Activated CD4-positive, alpha-beta T cell treated with anti-CD3 and anti-CD28 coated beads, Interleukin-2, amount 10 ng/mL, durations not matched to agents 7 days and 5 days (primary cell): ENCODE measurements at regions not wholly inside any gene's neighbourhood (a gene's known extent, or its start where the extent isn't known, plus 50 kb on each side); places are given as distances from the start of the nearest gene placed in this dataset.

Experiments
- CTCF ChIA-PET: fragments of 350-600 bp; sonication (Branson Sonifier 250); formaldehyde crosslinking; loops from one replicate; lab custom pipeline; 2021; ENCODE audit warnings: antibody characterized with exemption; lab: Charles Lee
- POLR2A ChIA-PET: fragments of 350-600 bp; sonication (Branson Sonifier 250); formaldehyde crosslinking; loops from one replicate; lab custom pipeline; 2021; ENCODE audit warnings: antibody characterized with exemption; lab: Charles Lee
- DNase-seq: peaks from one replicate; pipeline ENCODE4 v3.0.0-alpha.2; 2020
- H3K27ac Mint-ChIP-seq: one replicate; pipeline ENCODE4 v1.8.0; 2021; ENCODE audit warnings: mild to moderate bottlenecking, moderate library complexity, mixed read lengths
- H3K27me3 Mint-ChIP-seq: one replicate; pipeline ENCODE4 v1.8.0; 2021; ENCODE audit warnings: mixed read lengths
- H3K36me3 Mint-ChIP-seq: one replicate; pipeline ENCODE4 v1.8.0; 2021; ENCODE audit warnings: low read depth, mixed read lengths
- H3K4me1 Mint-ChIP-seq: one replicate; pipeline ENCODE4 v1.8.0; 2021; ENCODE audit warnings: mixed read lengths
- H3K4me3 Mint-ChIP-seq: one replicate; pipeline ENCODE4 v1.8.0; 2021; ENCODE audit warnings: mild to moderate bottlenecking, moderate library complexity, mixed read lengths
- H3K9me3 Mint-ChIP-seq: one replicate; pipeline ENCODE4 v1.8.0; 2021; ENCODE audit warnings: mixed read lengths

- POLR2A ChIA-PET = no interaction called here
- Mint-ChIP-seq H3K4me1 (peaks cover 17% of the 10 kb centered on the region), H3K27ac (no peak overlapping the region), H3K27me3 (no peaks in the 10 kb centered on the region), H3K9me3 (peaks cover 4% of the 10 kb centered on the region), H3K36me3 (no peaks in the 10 kb centered on the region), H3K4me3 (no peak overlapping the region)
- DNase-seq = no peak
- CTCF ChIA-PET = interaction anchor here (1.1 to 1.2 kb wide), 2 partner anchors 9 to 46 kb away, joined by 3 to 4 read pairs; no protein-coding TSS in a partner anchor
Measured at GRCh38 chrX:39438603-39439602, 637.6 kb downstream of the MID1IP1 start.

- peak overlapping the region; percentile 86 for H3K27ac Mint-ChIP-seq
- POLR2A ChIA-PET = interaction anchor here (0.7 kb wide), 1 partner anchor 12 kb away, joined by 3 read pairs; no protein-coding TSS in a partner anchor
- no peaks in the 10 kb centered on the region for H3K36me3 Mint-ChIP-seq
- H3K9me3 Mint-ChIP-seq = peaks cover 5% of the 10 kb centered on the region
- CTCF ChIA-PET = interaction anchor here (0.6 to 1.6 kb wide), 6 partner anchors 10 to 835 kb away, joined by 3 to 4 read pairs (median 3); no protein-coding TSS in a partner anchor
- no peaks in the 10 kb centered on the region for H3K27me3 Mint-ChIP-seq
- peak overlapping the region; percentile 10 for H3K4me3 Mint-ChIP-seq
- H3K4me1 Mint-ChIP-seq = peaks cover 17% of the 10 kb centered on the region
- peak; percentile 12 for DNase-seq
Measured at GRCh38 chrX:39439906-39440798, 638.9 kb downstream of the MID1IP1 start.

GRCh38 chrX:39440799-39441284, 639.6 kb downstream of the MID1IP1 start:
- CTCF ChIA-PET = interaction anchor here (1.0 to 1.6 kb wide), 2 partner anchors 12 to 25 kb away, joined by 3 to 4 read pairs; no protein-coding TSS in a partner anchor
- POLR2A ChIA-PET = no interaction called here
- no peak for DNase-seq
- peaks cover 5% of the 10 kb centered on the region for H3K9me3 Mint-ChIP-seq
- peaks cover 17% of the 10 kb centered on the region for H3K4me1 Mint-ChIP-seq
- no peaks in the 10 kb centered on the region for H3K36me3 Mint-ChIP-seq
- H3K4me3 Mint-ChIP-seq = no peak overlapping the region
- H3K27me3 Mint-ChIP-seq = no peaks in the 10 kb centered on the region
- H3K27ac Mint-ChIP-seq = peak overlapping the region; percentile 86

- no peak for DNase-seq
- ChIA-PET POLR2A (no interaction called here), CTCF (no interaction called here)
- no peak overlapping the region for H3K4me3 Mint-ChIP-seq
- no peaks in the 10 kb centered on the region for H3K36me3 Mint-ChIP-seq
- H3K4me1 Mint-ChIP-seq = peaks cover 17% of the 10 kb centered on the region
- H3K27me3 Mint-ChIP-seq = no peaks in the 10 kb centered on the region
- no peak overlapping the region for H3K27ac Mint-ChIP-seq
- peaks cover 5% of the 10 kb centered on the region for H3K9me3 Mint-ChIP-seq
Measured at GRCh38 chrX:39442332-39442731, 641.1 kb downstream of the MID1IP1 start.

- H3K27me3 Mint-ChIP-seq = no peaks in the 10 kb centered on the region
- H3K27ac Mint-ChIP-seq = no peak overlapping the region
- H3K4me1 Mint-ChIP-seq = peaks cover 17% of the 10 kb centered on the region
- no peak for DNase-seq
- ChIA-PET POLR2A (no interaction called here), CTCF (interaction anchor here (1.2 kb wide), 1 partner anchor 201 kb away, joined by 3 read pairs; no protein-coding TSS in a partner anchor)
- no peak overlapping the region for H3K4me3 Mint-ChIP-seq
- H3K9me3 Mint-ChIP-seq = peaks cover 2% of the 10 kb centered on the region
- H3K36me3 Mint-ChIP-seq = no peaks in the 10 kb centered on the region
Measured at GRCh38 chrX:39443240-39443639, 642.0 kb downstream of the MID1IP1 start.

- CTCF ChIA-PET = interaction anchor here (1.0 kb wide), 1 partner anchor 251 kb away, joined by 3 read pairs; no protein-coding TSS in a partner anchor
Measured at GRCh38 chrX:39445336-39445735, 644.1 kb downstream of the MID1IP1 start.

GRCh38 chrX:39449352-39449751, 648.1 kb downstream of the MID1IP1 start:
- CTCF ChIA-PET = interaction anchor here (0.7 to 2.0 kb wide), 2 partner anchors 9 to 37 kb away, joined by 3 to 4 read pairs; no protein-coding TSS in a partner anchor
- H3K36me3 Mint-ChIP-seq = no peaks in the 10 kb centered on the region
- POLR2A ChIA-PET = no interaction called here
- no peaks in the 10 kb centered on the region for H3K27me3 Mint-ChIP-seq
- peaks cover 9% of the 10 kb centered on the region for H3K4me1 Mint-ChIP-seq
- no peaks in the 10 kb centered on the region for H3K9me3 Mint-ChIP-seq
- H3K27ac Mint-ChIP-seq = no peak overlapping the region
- H3K4me3 Mint-ChIP-seq = no peak overlapping the region
- DNase-seq = no peak

More at GRCh38 chrX:39445336-39445735, 644.1 kb downstream of the MID1IP1 start:
- Mint-ChIP-seq H3K27ac (no peak overlapping the region), H3K4me1 (peaks cover 16% of the 10 kb centered on the region), H3K27me3 (no peaks in the 10 kb centered on the region), H3K9me3 (peaks cover 2% of the 10 kb centered on the region), H3K4me3 (no peak overlapping the region), H3K36me3 (no peaks in the 10 kb centered on the region)
- POLR2A ChIA-PET = no interaction called here
- DNase-seq = peak; percentile 27

GRCh38 chrX:39450234-39450977, 647.4 kb downstream of the BCOR start:
- Mint-ChIP-seq H3K4me3 (no peak overlapping the region), H3K9me3 (no peaks in the 10 kb centered on the region), H3K27ac (no peak overlapping the region), H3K27me3 (no peaks in the 10 kb centered on the region), H3K36me3 (no peaks in the 10 kb centered on the region), H3K4me1 (peaks cover 9% of the 10 kb centered on the region)
- CTCF ChIA-PET = interaction anchor here (2.0 kb wide), 1 partner anchor 8 kb away, joined by 4 read pairs; no protein-coding TSS in a partner anchor
- no peak for DNase-seq
- POLR2A ChIA-PET = no interaction called here

- Mint-ChIP-seq H3K27me3 (no peaks in the 10 kb centered on the region), H3K36me3 (no peaks in the 10 kb centered on the region), H3K4me1 (peaks cover 9% of the 10 kb centered on the region), H3K9me3 (no peaks in the 10 kb centered on the region), H3K4me3 (no peak overlapping the region), H3K27ac (no peak overlapping the region)
- CTCF ChIA-PET = interaction anchor here (2.0 kb wide), 1 partner anchor 7 kb away, joined by 4 read pairs; no protein-coding TSS in a partner anchor
- DNase-seq = no peak
- POLR2A ChIA-PET = interaction anchor here (0.6 kb wide), 1 partner anchor 1794 kb away, joined by 6 read pairs; no protein-coding TSS in a partner anchor
Measured at GRCh38 chrX:39451046-39451445, 646.7 kb downstream of the BCOR start.

- DNase-seq = no peak
- ChIA-PET POLR2A (no interaction called here), CTCF (no interaction called here)
- no peaks in the 10 kb centered on the region for H3K27me3 Mint-ChIP-seq
- no peak overlapping the region for H3K27ac Mint-ChIP-seq
- H3K36me3 Mint-ChIP-seq = no peaks in the 10 kb centered on the region
- H3K9me3 Mint-ChIP-seq = peaks cover 6% of the 10 kb centered on the region
- H3K4me3 Mint-ChIP-seq = no peak overlapping the region
- H3K4me1 Mint-ChIP-seq = peaks cover 9% of the 10 kb centered on the region
Measured at GRCh38 chrX:39452401-39452800, 645.4 kb downstream of the BCOR start.

GRCh38 chrX:39453889-39454621, 643.7 kb downstream of the BCOR start:
- H3K4me3 Mint-ChIP-seq = no peak overlapping the region
- H3K27ac Mint-ChIP-seq = no peak overlapping the region
- H3K4me1 Mint-ChIP-seq = peaks cover 3% of the 10 kb centered on the region
- ChIA-PET CTCF (interaction anchor here (1.4 kb wide), 1 partner anchor 23 kb away, joined by 4 read pairs; no protein-coding TSS in a partner anchor), POLR2A (no interaction called here)
- H3K9me3 Mint-ChIP-seq = peaks cover 10% of the 10 kb centered on the region
- H3K27me3 Mint-ChIP-seq = no peaks in the 10 kb centered on the region
- DNase-seq = no peak
- no peaks in the 10 kb centered on the region for H3K36me3 Mint-ChIP-seq
